KMS-11 (cell line): ENCODE measurements at regions not wholly inside any gene's neighbourhood (a gene's known extent, or its start where the extent isn't known, plus 50 kb on each side); places are given as distances from the start of the nearest gene placed in this dataset.
A peak's percentile ranks its signal among the peaks of the same experiment; 100 is the strongest.

Experiments used
- H2AFZ ChIP-seq: fragments of 200-600 bp; sonication (generic); 2 replicates; pipeline ENCODE4 v1.6.1; 2016; ENCODE audit warnings: antibody characterized with exemption, mixed run types, low read depth
- H3K27ac ChIP-seq: fragments of 200-600 bp; sonication (generic); 2 replicates; pipeline ENCODE4 v1.6.1; 2016; ENCODE audit warnings: mild to moderate bottlenecking, mixed run types
- H3K27me3 ChIP-seq: fragments of 200-600 bp; sonication (generic); 2 replicates; pipeline ENCODE4 v1.6.1; 2017; ENCODE audit warnings: mild to moderate bottlenecking, low read depth, mixed run types, moderate library complexity; ENCODE audit not compliant: insufficient read depth
- H3K36me3 ChIP-seq: fragments of 200-600 bp; sonication (generic); 2 replicates; pipeline ENCODE4 v1.6.1; 2017; ENCODE audit warnings: mild to moderate bottlenecking, mixed run types; ENCODE audit not compliant: insufficient read depth
- H3K4me1 ChIP-seq: fragments of 200-600 bp; sonication (generic); 2 replicates; pipeline ENCODE4 v1.6.1; 2016; ENCODE audit warnings: mild to moderate bottlenecking, low read depth, mixed run types; ENCODE audit not compliant: poor library complexity, severe bottlenecking
- H3K4me2 ChIP-seq: fragments of 200-600 bp; sonication (generic); 2 replicates; pipeline ENCODE4 v1.7.0; 2016; ENCODE audit warnings: mild to moderate bottlenecking, mixed run types
- H3K4me3 ChIP-seq: fragments of 200-600 bp; sonication (generic); IDR thresholded peaks from 2 replicates; pipeline ENCODE4 v1.6.1; 2017; ENCODE audit warnings: low read depth, low read length, mixed read lengths; ENCODE audit not compliant: insufficient read depth
- H3K79me2 ChIP-seq: fragments of 200-600 bp; sonication (generic); 2 replicates; pipeline ENCODE4 v1.6.1; 2016; ENCODE audit warnings: low read depth, mixed run types; ENCODE audit not compliant: insufficient read depth
- H3K9ac ChIP-seq: fragments of 200-600 bp; sonication (generic); 2 replicates; pipeline ENCODE4 v1.6.1; 2016; ENCODE audit warnings: mild to moderate bottlenecking, mixed run types
- H4K20me1 ChIP-seq: fragments of 200-600 bp; sonication (generic); 2 replicates; pipeline ENCODE4 v1.6.1; 2016; ENCODE audit warnings: mild to moderate bottlenecking, mixed run types; ENCODE audit not compliant: insufficient read depth
- CTCF ChIP-seq: fragments of 200-600 bp; sonication (generic); conservative IDR thresholded peaks from 2 replicates; pipeline ENCODE4 v1.6.1; 2017; ENCODE audit warnings: low read depth, mild to moderate bottlenecking, antibody characterized with exemption, low read length, moderate library complexity, mixed read lengths

GRCh38 chr9:119095072-119095471 is 274.2 kb downstream of the BRINP1 start:
- no peak overlapping the region for H2AFZ ChIP-seq
- peaks cover 19% of the 10 kb centered on the region for H3K4me1 ChIP-seq
- no peak overlapping the region for H3K4me3 ChIP-seq
- no peaks in the 10 kb centered on the region for H3K36me3 ChIP-seq
- no peak overlapping the region for H3K9ac ChIP-seq
- no peak for TF ChIP-seq CTCF
- H3K27ac ChIP-seq: no peak overlapping the region
- H3K4me2 ChIP-seq: peak overlapping the region; percentile 21; the same call in 1 of the 2 replicates
- H3K27me3 ChIP-seq: no peaks in the 10 kb centered on the region
- no peaks in the 10 kb centered on the region for H3K79me2 ChIP-seq
- H4K20me1 ChIP-seq: no peaks in the 10 kb centered on the region

DNA sequence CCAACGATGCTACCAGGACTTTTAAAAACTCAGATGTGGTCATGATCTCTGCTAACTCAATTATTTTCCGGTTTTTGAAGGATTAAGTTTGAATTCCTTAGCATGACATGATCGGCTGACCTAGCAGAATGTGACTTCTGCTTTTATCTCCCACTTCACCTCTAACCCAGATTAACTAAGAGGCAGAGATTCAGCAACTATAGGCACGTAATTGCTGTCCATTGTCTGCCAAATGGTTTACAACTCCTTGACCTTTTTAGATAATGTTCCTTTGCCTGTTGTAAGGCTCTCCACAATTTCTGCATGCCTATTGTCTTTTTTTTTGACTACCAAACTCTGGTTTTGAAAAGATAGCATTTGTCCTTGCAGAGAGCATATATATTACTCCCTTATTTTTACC is 268.2 kb downstream of the BRINP1 start:
- Histone ChIP-seq H3K4me2 (no peak overlapping the region), H3K36me3 (no peaks in the 10 kb centered on the region), H3K4me1 (no peaks in the 10 kb centered on the region), H3K4me3 (no peak overlapping the region), H3K27ac (no peak overlapping the region), H4K20me1 (no peaks in the 10 kb centered on the region), H3K79me2 (no peaks in the 10 kb centered on the region), H3K27me3 (no peaks in the 10 kb centered on the region), H2AFZ (no peak overlapping the region), H3K9ac (no peak overlapping the region)
- TF ChIP-seq CTCF: no peak

- H3K79me2 ChIP-seq: no peaks in the 10 kb centered on the region
- H3K9ac ChIP-seq: no peak overlapping the region
Measured at GRCh38 chr9:119114681-119115080, 254.6 kb downstream of the BRINP1 start.

More at GRCh38 chr9:119114681-119115080, 254.6 kb downstream of the BRINP1 start:
- Histone ChIP-seq H2AFZ (no peak overlapping the region), H3K4me3 (no peak overlapping the region), H4K20me1 (no peaks in the 10 kb centered on the region), H3K27ac (no peak overlapping the region), H3K4me2 (no peak overlapping the region), H3K27me3 (no peaks in the 10 kb centered on the region), H3K4me1 (peaks cover 16% of the 10 kb centered on the region), H3K36me3 (no peaks in the 10 kb centered on the region)
- no peak for TF ChIP-seq CTCF
